ENCODE measurements at regions not wholly inside any gene's neighbourhood (a gene's known extent, or its start where the extent isn't known, plus 50 kb on each side); places are given as distances from the start of the nearest gene placed in this dataset.

DNA sequence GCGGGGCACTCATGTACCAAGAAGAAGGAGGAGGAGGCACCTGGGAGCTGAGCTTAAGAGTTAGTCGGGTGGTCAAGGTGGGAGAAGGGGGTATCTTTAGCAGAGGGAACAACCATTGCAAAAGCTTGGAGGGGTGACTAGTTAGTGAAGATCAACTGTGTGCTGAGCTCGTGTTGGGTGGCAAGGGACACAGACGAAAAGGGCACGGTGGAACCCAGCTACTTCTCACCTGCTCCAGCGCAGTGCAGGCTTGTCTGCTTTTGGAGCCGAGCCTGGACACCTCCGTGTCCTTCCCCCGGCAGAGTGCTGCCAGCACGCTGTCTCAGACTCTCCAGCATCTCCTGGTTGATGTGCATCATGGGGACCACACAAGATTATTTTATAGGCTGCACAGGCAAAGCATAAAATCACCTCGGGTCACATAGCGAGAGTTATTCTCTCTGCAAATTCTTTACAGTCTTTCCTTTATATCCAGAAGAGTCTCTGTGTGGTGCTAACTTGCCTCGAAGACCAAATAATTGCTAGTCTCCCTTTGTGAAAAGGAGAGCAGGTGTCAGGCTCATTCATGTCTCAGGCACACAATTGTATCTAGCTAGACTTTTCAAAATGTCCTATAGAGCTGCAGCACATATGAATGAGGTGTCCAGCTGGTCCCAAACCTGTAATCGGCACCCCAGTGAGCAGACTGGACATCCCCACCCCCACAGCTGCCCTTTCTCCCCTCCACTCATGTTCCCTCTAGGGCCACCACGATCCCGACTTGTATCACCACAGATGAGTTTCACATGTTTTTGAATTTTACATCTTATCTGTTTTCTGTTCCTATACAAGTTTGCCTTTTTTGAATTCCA is 123.4 kb downstream of the CEBPB start:
- TF ChIP-seq, protein P1, sequence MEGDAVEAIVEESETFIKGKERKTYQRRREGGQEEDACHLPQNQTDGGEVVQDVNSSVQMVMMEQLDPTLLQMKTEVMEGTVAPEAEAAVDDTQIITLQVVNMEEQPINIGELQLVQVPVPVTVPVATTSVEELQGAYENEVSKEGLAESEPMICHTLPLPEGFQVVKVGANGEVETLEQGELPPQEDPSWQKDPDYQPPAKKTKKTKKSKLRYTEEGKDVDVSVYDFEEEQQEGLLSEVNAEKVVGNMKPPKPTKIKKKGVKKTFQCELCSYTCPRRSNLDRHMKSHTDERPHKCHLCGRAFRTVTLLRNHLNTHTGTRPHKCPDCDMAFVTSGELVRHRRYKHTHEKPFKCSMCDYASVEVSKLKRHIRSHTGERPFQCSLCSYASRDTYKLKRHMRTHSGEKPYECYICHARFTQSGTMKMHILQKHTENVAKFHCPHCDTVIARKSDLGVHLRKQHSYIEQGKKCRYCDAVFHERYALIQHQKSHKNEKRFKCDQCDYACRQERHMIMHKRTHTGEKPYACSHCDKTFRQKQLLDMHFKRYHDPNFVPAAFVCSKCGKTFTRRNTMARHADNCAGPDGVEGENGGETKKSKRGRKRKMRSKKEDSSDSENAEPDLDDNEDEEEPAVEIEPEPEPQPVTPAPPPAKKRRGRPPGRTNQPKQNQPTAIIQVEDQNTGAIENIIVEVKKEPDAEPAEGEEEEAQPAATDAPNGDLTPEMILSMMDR (IDR thresholded peaks at IDR 0.05), result no peak
- TF ChIP-seq EP300 (IDR thresholded peaks at IDR 0.05) (no peak), POLR2A (IDR thresholded peaks at IDR 0.05) (no peak), POLR2AphosphoS5 (IDR thresholded peaks at IDR 0.05) (no peak)
- peak overlapping the region in 3 of 4 donors; percentile 74 to 90 (median 78) for H3K27ac ChIP-seq
- peaks cover 0 to 33% (median 15%) of the 10 kb centered on the region in 3 donors for H3K4me1 ChIP-seq
- WGBS, 2 donors (ENCODE audit: low coverage in 1 of 2), result 81 to 85% methylated on average over 3 to 9 of the region's 16 CpGs
- no peaks in the 10 kb centered on the region for H3K36me3 ChIP-seq
- no peak for ATAC-seq
- H3K27me3 ChIP-seq, result no peaks in the 10 kb centered on the region
- H3K9me3 ChIP-seq, result no peaks in the 10 kb centered on the region
- no peak overlapping the region for H3K4me3 ChIP-seq

DNA sequence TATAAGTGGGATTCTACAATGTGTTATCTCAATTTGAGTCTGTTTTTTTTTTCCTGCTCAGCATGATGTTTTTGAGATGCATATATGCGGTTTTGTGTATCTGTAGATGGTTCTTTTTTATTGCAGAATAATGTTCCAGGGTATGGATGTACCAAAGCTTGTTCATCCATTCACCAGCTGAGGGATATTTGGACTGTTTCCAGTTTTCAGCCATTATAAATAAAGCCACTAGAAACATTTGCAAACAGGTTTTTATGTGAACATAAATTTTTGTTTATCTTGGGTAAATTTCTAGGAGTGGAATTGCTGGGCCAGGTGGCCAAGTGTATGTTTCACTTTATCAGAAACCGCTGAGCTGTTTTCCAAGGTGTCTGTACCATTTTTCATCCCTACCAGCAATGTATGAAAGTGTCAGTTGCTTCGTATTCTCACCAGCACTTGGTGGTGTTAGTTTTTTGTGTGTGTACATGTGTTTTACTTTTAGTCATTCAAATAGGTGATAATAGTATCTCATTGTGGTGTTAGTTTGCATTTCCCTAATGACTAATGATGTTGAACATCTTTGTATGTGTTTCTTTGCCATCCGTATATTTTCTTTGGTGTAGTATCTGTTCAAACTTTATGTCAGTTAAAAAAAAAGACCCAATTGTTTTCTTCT is 124.2 kb downstream of the CEBPB start:
- H3K4me1 ChIP-seq, result peaks cover 0 to 27% (median 12%) of the 10 kb centered on the region in 3 donors
- no peak for ATAC-seq
- H3K27me3 ChIP-seq, result no peaks in the 10 kb centered on the region
- TF ChIP-seq POLR2AphosphoS5 (IDR thresholded peaks at IDR 0.05) (no peak), POLR2A (IDR thresholded peaks at IDR 0.05) (no peak), EP300 (IDR thresholded peaks at IDR 0.05) (no peak)
- TF ChIP-seq, protein P1 (IDR thresholded peaks at IDR 0.05), result no peak
- H3K9me3 ChIP-seq, result no peaks in the 10 kb centered on the region
- WGBS, 2 donors (ENCODE audit: low coverage in 1 of 2), result 77 to 84% methylated on average over 3 to 4 of the region's 4 CpGs
- peak overlapping the region in 1 of 4 donors; percentile 90 for H3K27ac ChIP-seq
- no peak overlapping the region for H3K4me3 ChIP-seq
- H3K36me3 ChIP-seq, result no peaks in the 10 kb centered on the region

DNA sequence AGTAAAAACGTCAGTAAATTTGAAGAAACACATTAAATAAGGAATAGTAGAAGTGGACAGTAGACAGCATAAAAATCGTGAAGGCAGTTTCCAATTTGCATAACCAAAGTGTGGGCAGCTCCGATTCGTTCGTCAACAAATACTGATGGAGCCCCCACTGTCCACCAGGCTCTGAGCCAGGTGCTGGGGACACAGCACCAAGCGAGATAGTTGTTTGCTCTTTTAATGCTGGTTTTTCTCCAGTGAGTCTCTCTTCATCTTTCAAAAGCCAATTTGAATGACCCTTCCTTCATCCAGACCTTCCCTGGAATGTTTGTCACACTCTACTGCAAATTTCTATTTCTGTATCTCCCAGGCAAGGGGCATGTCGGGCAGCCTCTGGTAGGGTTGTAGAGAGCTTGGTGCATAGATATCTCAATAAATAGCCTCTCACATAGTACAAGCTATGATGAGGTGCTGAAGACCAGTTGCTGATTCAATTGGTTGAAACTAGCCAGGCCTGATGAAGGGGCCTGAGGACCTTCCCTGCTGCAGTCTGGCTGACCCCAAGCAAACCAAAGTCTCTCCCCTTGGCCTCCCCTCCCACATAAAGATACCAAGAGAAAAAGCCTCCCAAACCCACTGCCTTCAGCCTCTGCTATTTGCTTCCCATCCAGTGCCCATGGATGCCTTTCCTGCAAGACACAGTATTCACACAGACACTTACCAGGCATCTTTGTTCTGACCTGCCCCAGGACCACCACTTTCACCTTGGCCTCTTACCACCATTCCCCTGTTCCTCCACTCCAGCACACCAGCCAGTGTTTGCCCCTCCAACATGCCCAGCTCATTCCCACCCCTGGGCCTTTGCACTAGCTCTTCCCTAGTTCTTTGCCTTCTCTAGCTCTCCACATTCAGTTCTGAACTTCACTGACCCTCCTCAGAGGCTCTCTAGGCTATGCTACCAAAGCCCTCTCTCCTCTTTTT is 125.2 kb downstream of the CEBPB start:
- Histone ChIP-seq H3K9me3 (no peaks in the 10 kb centered on the region), H3K27me3 (no peaks in the 10 kb centered on the region), H3K4me1 (peaks cover 0 to 37% (median 17%) of the 10 kb centered on the region in 3 donors), H3K27ac (no peak overlapping the region), H3K36me3 (no peaks in the 10 kb centered on the region), H3K4me3 (no peak overlapping the region)
- no peak for ATAC-seq
- WGBS, 2 donors (ENCODE audit: low coverage in 1 of 2), result 68 to 78% methylated on average over 6 to 7 of the region's 7 CpGs
- TF ChIP-seq POLR2A (IDR thresholded peaks at IDR 0.05), result no peak
- TF ChIP-seq, protein P1 (IDR thresholded peaks at IDR 0.05), result no peak
- TF ChIP-seq POLR2AphosphoS5 (IDR thresholded peaks at IDR 0.05), result no peak
- no peak for TF ChIP-seq EP300 (IDR thresholded peaks at IDR 0.05)

DNA sequence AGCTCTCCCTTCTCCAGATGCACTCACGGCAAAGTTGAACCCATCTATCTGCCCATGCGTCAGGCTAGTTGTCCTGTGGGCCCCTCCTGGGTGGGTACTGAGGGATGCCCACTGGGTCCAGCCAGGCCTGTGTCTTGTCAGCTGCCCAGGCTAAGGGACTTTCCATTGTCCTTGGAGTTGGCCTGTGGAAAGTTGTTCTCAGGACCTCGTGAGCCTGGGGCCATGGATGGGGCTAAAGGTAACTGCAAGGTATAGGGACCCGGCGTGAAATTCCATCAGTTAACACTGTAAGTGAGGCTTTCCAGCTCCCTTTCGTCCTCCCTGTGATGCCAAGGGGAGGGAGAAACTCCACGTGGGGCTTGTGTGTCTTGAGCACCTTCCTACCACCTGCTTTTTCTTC is 126.5 kb downstream of the CEBPB start:
- TF ChIP-seq POLR2AphosphoS5 (IDR thresholded peaks at IDR 0.05), result no peak
- TF ChIP-seq EP300 (IDR thresholded peaks at IDR 0.05), result no peak
- TF ChIP-seq, protein P1 (IDR thresholded peaks at IDR 0.05), result no peak
- TF ChIP-seq POLR2A (IDR thresholded peaks at IDR 0.05), result no peak
- Histone ChIP-seq H3K9me3 (no peaks in the 10 kb centered on the region), H3K4me1 (peaks cover 0 to 39% (median 28%) of the 10 kb centered on the region in 3 donors), H3K27ac (no peak overlapping the region), H3K27me3 (no peaks in the 10 kb centered on the region), H3K4me3 (no peak overlapping the region), H3K36me3 (no peaks in the 10 kb centered on the region)
- WGBS, 2 donors (ENCODE audit: low coverage in 1 of 2), result 100% methylated on average over 1 of the region's 7 CpGs; no CpG with 5 or more reads in 1 of the 2 donors
- no peak for ATAC-seq

All from gastroesophageal sphincter (tissue), 4 donors.